Right ventricle myocardium superior (tissue), 1 donor: ENCODE measurements at regions not wholly inside any gene's neighbourhood (a gene's known extent, or its start where the extent isn't known, plus 50 kb on each side); places are given as distances from the start of the nearest gene placed in this dataset.
"Not testable (repeated sequence)": the region's sequence is repeated elsewhere in the genome, so short reads cannot be mapped to it uniquely, and the experiment has no call there.

ENCODE experiments used
- ATAC-seq: fragments of 200-7000 bp; cut with Tn5 transposase; one replicate; pipeline ENCODE4 v1.9.1; 2020; ENCODE audit warnings: mild to moderate bottlenecking; ENCODE audit not compliant: poor library complexity
- DNase-seq: peaks from one replicate; pipeline ENCODE4 v3.0.0-alpha.2; 2020
- intact Hi-C: fragments of 100-400 bp; cut with DNase I; formaldehyde crosslinking; loops from one replicate; pipeline ENCODE4 v1.11.2; 2022
- donor health status: DM: no; HTN: yes; CAD: no; lungs with severe emphysema.

DNA sequence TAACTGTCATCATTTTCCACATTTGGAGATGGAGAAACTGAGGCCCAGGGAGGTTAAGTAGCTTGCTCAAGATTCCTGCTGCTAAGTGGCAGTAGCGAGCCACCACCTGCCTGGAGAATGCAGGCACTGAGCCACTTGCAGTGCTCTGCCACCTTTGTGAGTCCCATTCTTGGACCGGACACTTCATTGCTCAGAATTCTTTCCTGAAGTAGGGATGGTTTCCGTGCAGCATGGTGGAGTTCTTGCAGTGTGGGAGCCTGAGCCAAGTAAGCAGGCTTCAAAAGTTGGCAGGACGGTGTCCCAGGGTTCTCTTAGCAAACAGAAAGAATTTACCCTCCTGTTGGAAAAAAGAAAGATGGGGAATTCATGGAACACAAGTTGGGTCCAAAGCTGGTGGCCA lies 115.0 kb upstream of the MMADHC start:
- DNase-seq, result no peak
- intact Hi-C loops, result no loop called here
- ATAC-seq, result no peak

DNA sequence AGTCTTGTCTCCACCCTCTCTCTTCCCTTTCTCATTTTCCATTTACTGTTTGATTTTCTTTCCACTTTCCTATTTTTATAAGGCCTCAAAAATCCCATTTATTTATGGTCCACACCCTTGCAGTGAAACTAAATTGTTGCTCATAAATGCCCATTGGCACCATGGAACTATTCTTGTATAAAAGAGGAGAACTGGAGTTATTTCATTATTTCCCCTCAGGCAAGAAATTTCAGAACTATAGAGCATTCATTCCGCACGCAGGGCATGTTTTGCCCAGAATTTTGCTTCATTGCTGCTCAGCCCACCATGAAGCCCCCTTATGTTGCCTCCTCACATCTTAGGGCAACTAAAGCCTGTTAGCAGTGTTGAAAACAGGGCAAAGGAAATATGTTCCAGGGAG lies 113.7 kb upstream of the MMADHC start:
- intact Hi-C loops, result no loop called here
- no peak for DNase-seq
- no peak for ATAC-seq

DNA sequence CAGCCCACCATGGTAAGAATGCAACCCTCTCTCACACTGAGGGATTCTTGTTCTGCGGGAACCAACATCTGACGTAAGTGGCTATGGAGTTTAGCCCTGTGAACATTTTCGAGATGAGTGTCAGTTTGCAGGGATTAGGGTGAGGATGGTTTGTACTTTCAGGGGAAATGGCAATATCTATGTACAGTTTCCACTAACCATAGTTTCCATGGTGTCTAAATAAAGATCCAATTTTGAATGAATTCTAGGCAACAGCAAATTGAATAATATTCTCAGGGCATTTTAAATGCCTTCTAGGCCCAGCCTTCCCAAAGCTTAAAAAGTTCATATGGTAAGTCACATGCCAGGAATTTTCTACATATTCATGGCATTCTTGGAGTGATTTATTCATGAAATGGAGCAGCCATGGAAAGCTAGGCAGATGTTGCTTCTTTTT lies 105.4 kb upstream of the MMADHC start:
- ATAC-seq, result no peak
- intact Hi-C loops, result no loop called here

DNA sequence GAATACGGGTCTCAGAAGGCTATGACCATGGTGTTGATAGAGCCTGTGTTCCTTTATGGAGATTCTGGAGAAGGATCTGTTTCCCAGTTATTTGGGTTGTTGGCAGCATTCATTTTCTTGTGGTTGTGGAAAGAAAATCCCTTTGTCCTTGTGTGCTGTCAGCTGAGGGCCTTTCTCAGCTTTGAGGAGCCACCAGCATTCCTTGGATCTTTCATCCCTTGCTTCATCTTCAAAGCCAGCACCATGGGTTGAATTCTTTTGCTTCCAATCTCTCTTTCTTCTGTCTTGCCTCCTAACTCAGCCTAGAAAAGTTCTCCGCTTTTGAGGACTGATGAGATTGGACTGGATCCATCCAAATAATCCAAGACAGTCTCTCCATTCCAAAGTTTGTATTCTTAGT lies 103.2 kb upstream of the MMADHC start:
- no peak for ATAC-seq
- intact Hi-C loops, result no loop called here

More for the DNA sequence above, 105.4 kb upstream of the MMADHC start:
- DNase-seq, result no peak

DNA sequence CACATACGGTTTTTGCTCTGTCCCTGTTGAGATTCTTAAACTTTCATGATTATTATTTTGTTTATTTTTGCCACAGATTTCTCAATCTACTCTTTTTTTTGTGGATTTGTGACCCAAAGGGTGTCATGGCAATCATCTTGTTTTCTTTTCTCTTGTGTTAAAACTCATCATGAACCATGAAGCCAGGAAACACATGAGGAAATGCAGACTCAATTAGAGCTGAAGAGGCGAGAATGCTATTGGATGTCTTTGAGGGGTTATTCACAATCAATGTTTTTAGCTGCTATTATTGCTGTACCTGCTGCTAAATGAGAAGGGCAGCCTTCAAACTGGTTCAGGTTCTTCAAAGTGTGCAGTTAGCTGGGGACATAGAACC lies 99.5 kb upstream of the MMADHC start:
- intact Hi-C loops, result no loop called here

More for the DNA sequence above, 103.2 kb upstream of the MMADHC start:
- DNase-seq, result no peak

DNA sequence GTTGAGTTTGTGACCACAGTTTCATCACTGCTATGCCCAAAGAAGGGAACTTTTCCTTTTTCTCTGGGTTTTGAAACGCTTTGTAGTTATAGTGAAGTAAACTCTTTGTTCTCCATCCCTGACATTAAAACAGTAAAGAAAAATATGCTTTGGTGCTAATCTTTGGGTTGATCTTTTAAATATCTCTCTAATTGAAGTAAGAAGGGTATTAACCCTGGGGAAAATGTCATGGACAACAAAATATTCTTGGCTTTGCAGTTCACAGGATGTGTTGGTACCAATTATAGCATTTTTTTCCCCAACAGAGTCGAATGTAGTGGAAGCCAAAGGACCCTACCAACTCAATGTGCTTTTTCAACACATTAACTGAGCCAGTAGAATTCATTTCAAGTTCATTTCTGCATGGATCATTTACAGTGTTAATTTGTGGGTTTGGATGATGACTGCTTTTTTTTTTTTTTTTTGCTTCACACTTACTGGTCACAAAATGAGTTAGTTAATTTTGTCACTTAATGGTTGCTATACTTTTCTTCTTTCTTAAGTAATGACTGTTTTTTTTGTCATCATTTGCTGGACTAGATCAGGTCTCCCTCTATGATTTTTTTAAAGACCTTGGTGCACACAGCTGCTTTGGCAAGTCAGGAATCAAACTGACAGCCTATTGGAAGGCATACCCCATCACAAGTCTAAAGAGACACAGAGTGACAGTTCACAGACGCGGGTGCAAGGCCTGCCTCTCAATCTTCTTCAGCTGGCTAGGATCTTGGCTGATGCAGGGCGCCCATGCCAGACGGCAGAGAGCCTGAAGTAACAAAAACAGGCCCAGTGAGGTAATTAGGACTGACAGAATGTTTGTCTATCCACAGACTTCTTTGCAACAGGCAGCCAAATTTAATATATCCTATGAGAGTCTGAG lies 98.8 kb upstream of the MMADHC start:
- ATAC-seq (peak; percentile 31), DNase-seq (no peak)
- intact Hi-C loops, result no loop called here

More for the DNA sequence above, 99.5 kb upstream of the MMADHC start:
- DNase-seq (no peak), ATAC-seq (no peak)

DNA sequence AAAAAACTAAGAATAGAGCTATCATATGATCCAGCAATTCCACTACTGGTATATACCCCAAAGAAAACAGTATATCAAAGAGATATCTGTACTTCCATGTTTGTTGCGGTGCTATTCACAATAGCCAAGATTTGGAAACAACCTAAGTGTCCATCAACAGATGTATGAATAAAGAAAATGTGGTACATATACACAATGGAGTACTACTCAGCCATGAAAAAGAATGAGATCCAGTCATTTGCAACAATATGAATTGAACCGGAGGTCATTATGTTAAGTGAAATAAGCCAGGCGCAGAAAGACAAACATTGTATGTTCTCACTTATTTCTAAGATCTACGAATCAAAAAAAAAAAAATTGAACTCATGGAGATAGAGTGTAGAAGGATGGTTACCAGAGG lies 97.8 kb upstream of the MMADHC start:
- ATAC-seq, intact Hi-C loops, DNase-seq: not testable (repeated sequence)

DNA sequence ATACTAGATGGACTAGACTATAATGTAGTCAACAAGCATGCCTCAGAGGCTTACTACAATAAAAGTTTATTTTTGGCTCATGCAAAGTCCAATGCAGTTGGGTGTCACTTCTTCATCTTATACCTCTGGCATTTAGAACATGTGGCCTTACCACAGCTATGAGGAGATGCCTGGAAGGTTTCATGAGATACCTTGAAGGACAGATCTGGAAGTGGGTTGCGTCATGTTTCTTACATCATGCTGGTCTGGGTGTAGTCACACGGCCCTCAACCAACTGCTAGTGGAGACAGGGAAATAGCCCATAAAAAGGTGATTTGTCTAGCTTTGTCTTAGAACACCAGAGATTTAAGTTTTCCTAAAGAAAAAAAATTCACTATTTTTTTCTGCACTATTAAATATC lies 91.7 kb upstream of the MMADHC start:
- ATAC-seq (no peak), DNase-seq (no peak)
- intact Hi-C loops, result no loop called here

DNA sequence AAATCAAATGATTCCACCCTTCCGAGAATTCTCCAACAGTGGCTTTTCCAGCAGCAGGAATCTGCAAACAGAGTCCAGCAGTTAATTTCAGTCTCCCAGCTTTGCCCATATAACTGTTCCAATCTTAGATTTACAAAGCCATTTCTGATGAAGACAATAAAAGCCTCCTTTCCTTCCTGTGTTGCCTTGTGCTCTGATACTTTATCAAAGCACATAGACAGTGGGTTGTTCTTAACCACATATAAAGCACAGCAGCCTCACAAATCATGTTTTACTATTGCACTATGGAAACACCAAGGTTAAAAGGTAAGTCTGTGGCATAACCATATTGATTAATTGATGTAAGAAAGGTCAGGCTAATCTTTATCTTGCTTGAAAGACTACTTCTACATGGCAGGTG lies 89.8 kb upstream of the MMADHC start:
- intact Hi-C loops, result no loop called here
- no peak for DNase-seq

DNA sequence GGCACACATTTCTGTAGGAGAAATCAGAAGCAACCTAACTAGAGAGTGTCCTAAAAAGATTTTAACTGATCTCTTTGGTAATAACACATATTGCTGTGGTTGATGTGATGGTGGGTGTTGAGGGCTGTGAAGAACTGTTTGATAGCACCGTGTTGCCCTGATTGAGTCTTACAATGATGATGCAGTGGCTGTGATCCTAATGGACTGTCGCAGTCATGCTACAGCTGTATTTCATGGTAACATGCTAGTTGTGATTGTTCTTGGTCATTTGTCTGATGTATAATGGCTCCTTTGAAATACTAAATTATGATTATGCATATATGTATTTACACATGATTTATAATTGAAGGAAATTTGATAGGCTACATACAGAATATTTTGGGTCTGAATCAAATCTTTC lies 82.5 kb upstream of the MMADHC start:
- ATAC-seq, result no peak
- no peak for DNase-seq
- intact Hi-C loops, result no loop called here

More for the DNA sequence above, 89.8 kb upstream of the MMADHC start:
- ATAC-seq, result no peak

DNA sequence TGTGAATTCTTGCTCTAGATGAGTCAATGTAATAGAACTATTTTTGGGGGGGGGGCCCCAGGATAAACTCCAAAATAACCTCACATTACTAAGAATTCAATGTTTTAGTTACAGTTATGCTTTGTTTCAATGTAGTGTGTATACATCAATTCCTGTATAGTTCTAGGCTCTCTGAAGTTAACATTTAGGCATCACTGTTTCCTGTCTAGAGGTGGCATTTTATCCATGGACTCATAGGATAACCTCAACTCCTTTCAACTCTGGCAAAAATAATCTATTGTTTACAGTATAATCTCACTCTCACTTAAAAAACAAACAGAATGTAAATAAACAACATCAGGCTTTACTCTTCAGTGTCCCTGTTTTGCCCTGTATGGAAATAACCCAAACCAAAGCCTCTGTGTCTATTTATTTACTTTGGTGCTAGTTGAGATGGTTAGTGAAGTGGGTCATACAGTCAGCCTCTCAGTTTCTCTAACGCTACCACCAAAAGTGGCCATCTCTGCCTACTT lies 79.3 kb upstream of the MMADHC start:
- no peak for DNase-seq
- intact Hi-C loops, result no loop called here
- ATAC-seq, result no peak

DNA sequence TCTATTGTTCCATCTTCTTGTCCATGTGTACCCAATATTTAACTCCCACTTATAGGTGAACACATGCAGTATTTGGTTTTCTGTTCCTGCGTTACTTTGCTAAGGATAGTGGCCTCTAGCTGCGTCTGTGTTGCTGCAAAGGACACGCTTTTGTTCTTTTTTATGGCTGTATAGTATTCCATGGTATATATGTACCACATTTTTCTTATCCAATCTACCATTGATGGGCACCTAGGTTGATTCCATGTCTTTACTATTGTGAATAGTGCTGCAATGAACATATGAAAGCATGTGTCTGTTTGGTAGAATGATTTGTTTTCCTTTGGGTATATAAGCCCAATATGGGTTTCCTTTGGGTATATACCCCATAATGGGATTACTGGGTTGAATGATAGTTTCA lies 77.3 kb upstream of the MMADHC start:
- no peak for ATAC-seq
- no peak for DNase-seq
- intact Hi-C loops, result no loop called here

DNA sequence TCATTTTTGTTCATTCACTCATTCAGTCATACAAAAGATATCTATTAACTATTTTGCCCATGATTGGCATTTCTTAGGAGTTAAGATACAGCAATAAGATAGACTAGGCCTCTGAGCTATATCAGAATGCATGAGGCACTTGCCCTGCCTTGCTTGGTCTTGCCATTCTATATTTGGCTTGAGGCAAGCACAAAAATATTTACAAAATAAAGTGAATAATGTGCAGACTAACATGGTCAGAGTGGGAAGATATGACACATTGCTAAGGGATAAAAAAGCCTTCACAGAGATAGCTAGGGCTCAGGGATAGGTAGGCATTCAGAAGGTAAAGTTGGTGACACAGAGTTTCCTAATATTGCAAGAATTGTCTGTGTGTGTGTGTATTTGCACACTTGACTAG lies 75.0 kb upstream of the MMADHC start:
- ATAC-seq, result no peak
- no peak for DNase-seq
- intact Hi-C loops, result no loop called here

DNA sequence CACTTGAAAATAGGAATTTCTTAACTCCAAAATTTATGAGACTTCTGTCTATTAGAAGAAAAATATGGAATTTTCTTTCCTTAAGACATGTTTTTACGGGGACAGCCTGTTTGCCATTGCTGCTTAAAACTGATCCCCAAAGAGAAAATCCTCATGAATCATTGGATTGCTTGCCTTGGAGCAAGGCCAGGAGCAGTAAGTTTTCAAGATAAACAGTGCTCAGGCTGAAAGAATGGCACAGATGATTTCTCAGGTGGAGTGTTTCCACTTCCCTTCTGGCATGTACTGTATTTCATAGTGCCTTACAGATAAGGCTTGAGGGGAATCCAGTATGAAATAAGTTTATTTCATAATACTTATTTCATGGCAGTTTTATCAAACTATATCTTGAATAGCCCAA lies 74.3 kb upstream of the MMADHC start:
- DNase-seq (no peak), ATAC-seq (no peak)
- intact Hi-C loops, result no loop called here

DNA sequence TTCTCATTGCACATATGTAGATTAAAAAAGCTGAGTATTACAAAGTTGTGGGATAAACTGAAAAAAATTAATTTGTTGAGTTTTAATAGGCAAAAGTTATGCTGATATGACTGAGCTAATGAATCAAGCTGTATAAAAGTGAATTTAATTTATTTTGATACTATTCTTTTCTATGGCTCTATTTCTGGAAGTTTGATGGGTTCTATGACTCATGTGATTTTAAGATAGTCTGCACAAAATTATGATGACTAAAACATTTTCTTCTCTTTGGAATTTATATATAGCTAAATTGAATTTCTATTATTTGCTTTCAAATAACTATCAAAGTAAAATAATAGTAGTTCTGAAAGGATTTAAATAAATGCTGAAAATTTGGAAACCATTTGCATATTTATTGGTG lies 71.0 kb upstream of the MMADHC start:
- DNase-seq (no peak), ATAC-seq (no peak)
- intact Hi-C loops, result no loop called here

DNA sequence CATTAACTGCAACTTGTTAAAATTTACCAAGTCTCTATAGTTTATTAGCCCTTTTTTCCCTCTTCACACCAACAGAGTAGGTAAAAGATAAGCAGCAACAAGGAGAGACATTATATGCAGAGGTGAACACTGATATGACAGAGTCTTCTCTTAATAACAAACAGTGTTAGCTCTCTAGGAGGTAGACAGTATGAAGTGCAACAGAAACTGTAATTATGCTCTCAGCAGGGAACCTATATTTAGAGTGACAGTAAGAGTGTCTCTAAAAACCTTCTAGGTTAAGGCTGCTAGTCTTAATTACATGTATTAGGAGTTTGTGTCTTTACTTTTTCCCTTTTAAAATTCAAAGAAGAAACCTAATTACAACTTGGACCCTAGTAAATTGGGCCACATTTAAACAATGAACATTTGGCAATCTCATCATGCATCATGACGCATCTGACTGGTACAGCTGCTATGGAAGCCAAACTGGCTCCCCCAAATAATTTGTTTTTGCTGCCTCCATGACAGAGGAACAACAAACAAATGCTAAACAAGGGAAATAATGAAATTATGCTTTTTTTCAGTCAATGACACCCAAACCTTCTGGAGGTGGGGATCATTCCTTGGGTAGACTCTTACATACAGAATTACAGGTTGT lies 69.9 kb upstream of the MMADHC start:
- intact Hi-C loops, result no loop called here
- no peak for DNase-seq
- no peak for ATAC-seq

DNA sequence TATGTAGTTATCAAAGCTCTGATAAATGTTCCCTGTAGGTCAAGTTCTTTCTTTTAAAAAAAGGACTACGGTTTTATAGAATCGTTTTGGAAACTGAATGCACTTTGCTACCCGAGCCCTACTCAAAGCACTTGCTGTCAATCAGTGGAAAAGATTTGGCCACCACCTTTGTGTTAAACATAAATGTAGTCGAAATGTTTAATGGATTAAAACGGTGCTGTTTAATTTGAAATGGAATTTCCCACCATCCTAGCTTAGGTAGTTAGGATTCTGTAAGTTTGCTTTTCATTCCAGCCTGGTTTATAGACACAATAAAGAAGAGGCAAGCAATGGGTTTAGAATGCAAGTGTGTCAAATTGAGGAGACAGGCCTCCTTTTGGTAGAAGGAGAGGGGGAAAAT lies 69.4 kb upstream of the MMADHC start:
- ATAC-seq (no peak), DNase-seq (no peak)
- intact Hi-C loops, result no loop called here

DNA sequence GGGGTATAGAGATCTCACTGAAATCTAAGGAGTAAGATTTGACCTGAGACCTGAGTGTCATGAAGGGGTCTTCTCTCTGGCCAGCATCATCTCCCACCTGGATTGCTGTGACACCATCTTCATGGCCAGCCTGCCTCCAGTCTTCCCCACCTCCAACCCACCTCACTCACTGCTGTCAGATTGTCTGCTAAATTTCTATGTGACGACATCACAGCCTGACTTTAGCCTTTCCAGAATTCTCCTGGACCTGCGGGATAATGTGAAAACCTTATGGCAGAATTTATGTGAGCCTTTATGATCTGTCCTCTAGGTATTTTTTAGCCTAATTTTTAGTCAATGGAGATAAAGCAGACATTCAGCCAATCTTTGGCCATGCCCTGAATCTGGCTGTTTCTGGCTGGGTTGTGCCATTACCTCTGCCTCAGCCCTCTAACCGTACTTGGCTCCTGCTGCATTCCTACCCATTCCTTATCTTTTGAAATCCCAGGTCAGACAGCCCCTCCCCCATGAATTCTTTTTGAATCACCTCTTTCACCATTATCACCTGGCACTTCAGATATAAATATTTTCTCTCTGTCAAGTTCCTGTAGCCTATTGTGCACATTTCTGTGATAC lies 66.4 kb upstream of the MMADHC start:
- intact Hi-C loops, result no loop called here
- ATAC-seq (no peak), DNase-seq (no peak)

DNA sequence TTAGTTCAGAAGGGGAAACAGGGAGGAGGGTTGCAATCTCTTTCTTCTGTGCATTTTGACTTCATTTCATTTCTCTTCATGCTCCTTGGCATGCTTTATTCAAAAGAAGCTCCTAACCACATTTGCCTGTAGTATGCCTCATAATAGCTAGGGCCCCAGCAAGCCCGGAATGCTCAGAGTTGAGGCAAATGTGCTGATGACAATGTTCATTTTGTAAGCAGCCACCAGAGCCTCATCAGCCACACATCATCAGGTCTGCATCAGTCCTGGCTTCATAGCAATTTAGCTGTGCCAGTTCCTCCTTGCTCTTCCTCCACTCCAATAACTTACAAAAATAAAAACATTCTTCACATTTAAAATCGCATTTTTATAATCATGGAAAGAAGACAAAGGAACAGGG lies 65.4 kb upstream of the MMADHC start:
- intact Hi-C loops, result no loop called here
- peak; percentile 46 for DNase-seq
- peak; percentile 77 for ATAC-seq

DNA sequence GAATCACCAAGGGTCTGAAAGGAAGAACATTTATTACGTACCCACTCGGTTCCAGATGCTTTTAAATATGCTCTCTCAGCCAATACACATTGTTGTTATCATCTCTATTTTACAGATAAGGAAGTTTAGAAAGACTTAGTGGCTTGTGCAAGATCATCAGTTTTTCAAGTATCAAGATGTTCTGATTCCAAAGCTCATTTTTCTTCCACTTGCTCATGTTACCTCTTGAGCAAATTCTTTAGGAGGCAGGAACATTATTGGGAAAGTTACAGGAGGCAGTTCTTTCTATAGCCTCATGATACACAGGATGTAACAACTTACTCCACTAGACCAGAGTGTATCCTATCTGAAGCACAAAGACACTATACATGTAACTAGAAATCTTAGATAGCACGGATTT lies 65.0 kb upstream of the MMADHC start:
- intact Hi-C loops, result no loop called here
- DNase-seq (no peak), ATAC-seq (peak; percentile 34)
